22Rv1 (cell line): ENCODE measurements at regions not wholly inside any gene's neighbourhood (a gene's known extent, or its start where the extent isn't known, plus 50 kb on each side); places are given as distances from the start of the nearest gene placed in this dataset.
A peak's percentile ranks its signal among the peaks of the same experiment; 100 is the strongest.

ENCODE experiments used
- H3K27ac ChIP-seq: fragments of 450-650 bp; 2 replicates; pipeline ENCODE4 v1.5.1; 2017
- ZFX ChIP-seq: fragments of 450-650 bp; IDR thresholded peaks from 2 replicates; pipeline ENCODE4 v1.6.1; 2017; ENCODE audit warnings: antibody characterized with exemption, borderline replicate concordance
- TF ChIP-seq, protein P1 (sequence below): fragments of 450-650 bp; IDR thresholded peaks from 2 replicates; pipeline ENCODE4 v1.5.1; 2017; ENCODE audit warnings: mild to moderate bottlenecking

DNA sequence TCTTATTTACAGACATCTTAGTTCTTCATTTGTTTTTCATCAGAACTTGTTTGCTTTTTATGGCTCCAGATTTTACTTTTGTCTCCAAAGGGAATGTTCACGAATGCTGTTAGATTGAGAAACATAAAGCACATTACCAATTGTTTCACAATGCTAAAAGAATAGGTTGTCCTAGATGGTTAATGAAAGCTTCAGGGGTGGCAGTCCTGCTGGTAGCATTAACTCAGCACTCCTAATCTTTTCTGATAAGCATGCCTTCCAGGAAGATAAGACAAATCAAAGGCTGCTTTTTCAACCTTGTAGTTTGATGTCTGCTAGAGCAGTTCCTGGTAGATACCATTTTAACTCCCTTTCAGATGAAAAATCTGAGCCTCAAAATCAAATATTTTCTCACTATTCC, 619.4 kb downstream of the PYDC2 start:
- TF ChIP-seq, protein P1, sequence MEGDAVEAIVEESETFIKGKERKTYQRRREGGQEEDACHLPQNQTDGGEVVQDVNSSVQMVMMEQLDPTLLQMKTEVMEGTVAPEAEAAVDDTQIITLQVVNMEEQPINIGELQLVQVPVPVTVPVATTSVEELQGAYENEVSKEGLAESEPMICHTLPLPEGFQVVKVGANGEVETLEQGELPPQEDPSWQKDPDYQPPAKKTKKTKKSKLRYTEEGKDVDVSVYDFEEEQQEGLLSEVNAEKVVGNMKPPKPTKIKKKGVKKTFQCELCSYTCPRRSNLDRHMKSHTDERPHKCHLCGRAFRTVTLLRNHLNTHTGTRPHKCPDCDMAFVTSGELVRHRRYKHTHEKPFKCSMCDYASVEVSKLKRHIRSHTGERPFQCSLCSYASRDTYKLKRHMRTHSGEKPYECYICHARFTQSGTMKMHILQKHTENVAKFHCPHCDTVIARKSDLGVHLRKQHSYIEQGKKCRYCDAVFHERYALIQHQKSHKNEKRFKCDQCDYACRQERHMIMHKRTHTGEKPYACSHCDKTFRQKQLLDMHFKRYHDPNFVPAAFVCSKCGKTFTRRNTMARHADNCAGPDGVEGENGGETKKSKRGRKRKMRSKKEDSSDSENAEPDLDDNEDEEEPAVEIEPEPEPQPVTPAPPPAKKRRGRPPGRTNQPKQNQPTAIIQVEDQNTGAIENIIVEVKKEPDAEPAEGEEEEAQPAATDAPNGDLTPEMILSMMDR: no peak
- no peak for TF ChIP-seq ZFX
- H3K27ac ChIP-seq: peak overlapping the region; percentile 44

DNA sequence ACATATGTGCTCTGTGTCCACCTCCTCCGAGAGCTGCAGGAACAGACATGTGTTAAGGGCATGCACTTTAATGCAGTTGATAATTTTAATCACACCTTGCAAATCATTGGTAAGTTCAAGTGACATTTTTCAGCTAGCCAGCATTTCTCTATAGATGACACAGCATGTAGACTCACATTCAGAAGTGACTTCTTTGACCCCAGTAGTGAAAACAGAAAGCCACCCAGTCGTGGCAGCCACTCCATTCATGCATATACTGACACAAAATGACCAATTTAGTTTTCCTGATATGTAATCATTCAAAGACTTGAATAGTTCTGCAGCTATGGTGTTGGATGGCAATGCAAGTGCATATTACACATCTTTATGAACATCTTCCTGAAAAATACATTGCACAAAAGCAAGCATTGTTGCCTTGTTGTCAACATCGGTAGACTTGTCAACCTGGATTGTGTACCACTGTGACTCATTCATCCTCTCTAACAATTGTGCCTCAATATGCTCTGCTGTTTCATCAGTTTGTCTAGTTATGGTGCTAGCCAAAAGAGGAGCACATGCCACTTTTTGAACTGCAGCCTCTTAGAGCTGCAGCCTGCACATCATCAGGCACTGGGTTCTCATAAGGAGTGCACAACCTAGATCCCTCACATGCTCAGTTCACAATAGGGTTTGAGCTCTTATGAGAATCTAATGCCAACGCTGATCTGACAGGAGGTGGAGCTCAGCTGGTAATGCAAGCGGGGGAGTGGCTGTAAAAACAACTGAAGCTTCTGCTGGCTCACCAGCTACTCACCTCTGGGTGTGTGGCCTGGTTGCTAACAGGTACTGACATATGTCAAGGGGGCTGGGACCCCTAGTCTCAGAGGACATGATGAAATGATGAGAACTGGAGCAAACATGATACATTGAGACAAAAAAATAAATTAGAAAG, 622.0 kb downstream of the PYDC2 start:
- no peak overlapping the region for H3K27ac ChIP-seq
- TF ChIP-seq, protein P1: no peak
- no peak for TF ChIP-seq ZFX
